ENCODE measurements at regions not wholly inside any gene's neighbourhood (a gene's known extent, or its start where the extent isn't known, plus 50 kb on each side); places are given as distances from the start of the nearest gene placed in this dataset.

GRCh38 chr11:92775003-92775676, 194.3 kb upstream of the MTNR1B start:
- H3K4me2 ChIP-seq (ENCODE audit: low read length), result no peak overlapping the region
- no peak for DNase-seq
- no peak overlapping the region for H3K4ac ChIP-seq (ENCODE audit: low read depth, low read length)
- H3K9ac ChIP-seq (ENCODE audit: low read length), result no peak overlapping the region
- H3K4me1 ChIP-seq (ENCODE audit: control insufficient read depth in 1 of 2, insufficient read depth in 2 of 2, low read length in 2 of 2), result no peaks in the 10 kb centered on the region
- no peak overlapping the region for H4K91ac ChIP-seq (ENCODE audit: low read depth, low read length)
- H3K18ac ChIP-seq (ENCODE audit: low read length), result no peak overlapping the region
- WGBS (ENCODE audit: extremely low coverage, insufficient coverage, insufficient read length), result no CpG with 5 or more reads among the region's 2 CpGs
- no peak overlapping the region for H2BK12ac ChIP-seq (ENCODE audit: low read length)
- no peak overlapping the region for H2BK5ac ChIP-seq (ENCODE audit: low read depth, low read length, poor library complexity)
- no peak overlapping the region for H2AFZ ChIP-seq (ENCODE audit: insufficient read depth, low read length, poor library complexity)
- H2AK5ac ChIP-seq (ENCODE audit: low read length), result no peak overlapping the region
- H3K23ac ChIP-seq (ENCODE audit: low read length), result no peak overlapping the region
- no peak overlapping the region for H2BK120ac ChIP-seq (ENCODE audit: insufficient read depth, low read length, poor library complexity)
- H3K27me3 ChIP-seq (ENCODE audit: insufficient read depth, low read length), result no peaks in the 10 kb centered on the region
- no peaks in the 10 kb centered on the region for H3K36me3 ChIP-seq (ENCODE audit: control insufficient read depth in 1 of 2, insufficient read depth in 2 of 2, low read length in 2 of 2)
- H4K8ac ChIP-seq (ENCODE audit: low read depth, low read length), result no peak overlapping the region
- H3K79me2 ChIP-seq (ENCODE audit: control insufficient read depth, insufficient read depth, low read length, poor library complexity), result no peaks in the 10 kb centered on the region
- H3K27ac ChIP-seq (ENCODE audit: low read depth, low read length), result no peak overlapping the region
- H3K4me3 ChIP-seq (ENCODE audit: low read depth, low read length), result no peak overlapping the region
- H3K9me3 ChIP-seq (ENCODE audit: insufficient read depth, low read depth, low read length), result no peaks in the 10 kb centered on the region
- H3K79me1 ChIP-seq (ENCODE audit: low read length), result no peaks in the 10 kb centered on the region
- H3K14ac ChIP-seq (ENCODE audit: low read length), result no peak overlapping the region
- no peak overlapping the region for H4K12ac ChIP-seq (ENCODE audit: low read depth, low read length)

GRCh38 chr11:92776676-92777075, 192.8 kb upstream of the MTNR1B start:
- Histone ChIP-seq H3K9me3 (ENCODE audit: insufficient read depth, low read depth, low read length) (no peaks in the 10 kb centered on the region), H2BK5ac (ENCODE audit: low read depth, low read length, poor library complexity) (no peak overlapping the region), H4K8ac (ENCODE audit: low read depth, low read length) (no peak overlapping the region), H3K27ac (ENCODE audit: low read depth, low read length) (no peak overlapping the region), H3K4ac (ENCODE audit: low read depth, low read length) (no peak overlapping the region), H3K14ac (ENCODE audit: low read length) (no peak overlapping the region), H2BK12ac (ENCODE audit: low read length) (no peak overlapping the region), H3K27me3 (ENCODE audit: insufficient read depth, low read length) (no peaks in the 10 kb centered on the region), H2AK5ac (ENCODE audit: low read length) (no peak overlapping the region), H3K4me2 (ENCODE audit: low read length) (no peak overlapping the region), H4K12ac (ENCODE audit: low read depth, low read length) (no peak overlapping the region), H2AFZ (ENCODE audit: insufficient read depth, low read length, poor library complexity) (no peak overlapping the region), H3K18ac (ENCODE audit: low read length) (no peak overlapping the region), H3K4me1 (ENCODE audit: control insufficient read depth in 1 of 2, insufficient read depth in 2 of 2, low read length in 2 of 2) (no peaks in the 10 kb centered on the region), H3K4me3 (ENCODE audit: low read depth, low read length) (no peak overlapping the region), H3K23ac (ENCODE audit: low read length) (no peak overlapping the region), H2BK120ac (ENCODE audit: insufficient read depth, low read length, poor library complexity) (no peak overlapping the region), H4K91ac (ENCODE audit: low read depth, low read length) (no peak overlapping the region), H3K9ac (ENCODE audit: low read length) (no peak overlapping the region), H3K79me1 (ENCODE audit: low read length) (no peaks in the 10 kb centered on the region), H3K79me2 (ENCODE audit: control insufficient read depth, insufficient read depth, low read length, poor library complexity) (no peaks in the 10 kb centered on the region), H3K36me3 (ENCODE audit: control insufficient read depth in 1 of 2, insufficient read depth in 2 of 2, low read length in 2 of 2) (no peaks in the 10 kb centered on the region)
- WGBS (ENCODE audit: extremely low coverage, insufficient coverage, insufficient read length), result no CpG with 5 or more reads among the region's 2 CpGs
- DNase-seq, result no peak

- Histone ChIP-seq H3K4me2 (ENCODE audit: low read length) (no peak overlapping the region), H3K79me1 (ENCODE audit: low read length) (no peaks in the 10 kb centered on the region), H4K12ac (ENCODE audit: low read depth, low read length) (no peak overlapping the region), H3K9ac (ENCODE audit: low read length) (no peak overlapping the region), H4K8ac (ENCODE audit: low read depth, low read length) (no peak overlapping the region), H3K18ac (ENCODE audit: low read length) (no peak overlapping the region), H3K4me3 (ENCODE audit: low read depth, low read length) (no peak overlapping the region), H3K27ac (ENCODE audit: low read depth, low read length) (no peak overlapping the region), H3K23ac (ENCODE audit: low read length) (no peak overlapping the region), H3K36me3 (ENCODE audit: control insufficient read depth in 1 of 2, insufficient read depth in 2 of 2, low read length in 2 of 2) (no peaks in the 10 kb centered on the region), H2AK5ac (ENCODE audit: low read length) (no peak overlapping the region), H3K27me3 (ENCODE audit: insufficient read depth, low read length) (no peaks in the 10 kb centered on the region), H3K4me1 (ENCODE audit: control insufficient read depth in 1 of 2, insufficient read depth in 2 of 2, low read length in 2 of 2) (no peaks in the 10 kb centered on the region), H3K79me2 (ENCODE audit: control insufficient read depth, insufficient read depth, low read length, poor library complexity) (no peaks in the 10 kb centered on the region), H4K91ac (ENCODE audit: low read depth, low read length) (no peak overlapping the region), H3K9me3 (ENCODE audit: insufficient read depth, low read depth, low read length) (no peaks in the 10 kb centered on the region), H3K14ac (ENCODE audit: low read length) (no peak overlapping the region), H2BK120ac (ENCODE audit: insufficient read depth, low read length, poor library complexity) (no peak overlapping the region), H3K4ac (ENCODE audit: low read depth, low read length) (no peak overlapping the region), H2AFZ (ENCODE audit: insufficient read depth, low read length, poor library complexity) (no peak overlapping the region), H2BK12ac (ENCODE audit: low read length) (no peak overlapping the region), H2BK5ac (ENCODE audit: low read depth, low read length, poor library complexity) (no peak overlapping the region)
- DNase-seq, result no peak
- no CpG with 5 or more reads among the region's 5 CpGs for WGBS (ENCODE audit: extremely low coverage, insufficient coverage, insufficient read length)
These were observed 189.7 kb upstream of the MTNR1B start for GRCh38 chr11:92779746-92780145.

GRCh38 chr11:92781151-92781550, 188.3 kb upstream of the MTNR1B start:
- H3K79me2 ChIP-seq (ENCODE audit: control insufficient read depth, insufficient read depth, low read length, poor library complexity), result no peaks in the 10 kb centered on the region
- no peak overlapping the region for H2AK5ac ChIP-seq (ENCODE audit: low read length)
- H4K8ac ChIP-seq (ENCODE audit: low read depth, low read length), result no peak overlapping the region
- H3K4me2 ChIP-seq (ENCODE audit: low read length), result no peak overlapping the region
- no peaks in the 10 kb centered on the region for H3K36me3 ChIP-seq (ENCODE audit: control insufficient read depth in 1 of 2, insufficient read depth in 2 of 2, low read length in 2 of 2)
- H3K9me3 ChIP-seq (ENCODE audit: insufficient read depth, low read depth, low read length), result no peaks in the 10 kb centered on the region
- no CpG with 5 or more reads among the region's 8 CpGs for WGBS (ENCODE audit: extremely low coverage, insufficient coverage, insufficient read length)
- no peak overlapping the region for H2BK12ac ChIP-seq (ENCODE audit: low read length)
- no peak overlapping the region for H3K4me3 ChIP-seq (ENCODE audit: low read depth, low read length)
- no peak overlapping the region for H3K23ac ChIP-seq (ENCODE audit: low read length)
- no peak overlapping the region for H2AFZ ChIP-seq (ENCODE audit: insufficient read depth, low read length, poor library complexity)
- no peak overlapping the region for H3K4ac ChIP-seq (ENCODE audit: low read depth, low read length)
- H3K4me1 ChIP-seq (ENCODE audit: control insufficient read depth in 1 of 2, insufficient read depth in 2 of 2, low read length in 2 of 2), result no peaks in the 10 kb centered on the region
- no peak overlapping the region for H3K9ac ChIP-seq (ENCODE audit: low read length)
- no peak overlapping the region for H3K18ac ChIP-seq (ENCODE audit: low read length)
- no peak for DNase-seq
- H3K79me1 ChIP-seq (ENCODE audit: low read length), result no peaks in the 10 kb centered on the region
- H2BK120ac ChIP-seq (ENCODE audit: insufficient read depth, low read length, poor library complexity), result no peak overlapping the region
- H3K14ac ChIP-seq (ENCODE audit: low read length), result no peak overlapping the region
- H4K12ac ChIP-seq (ENCODE audit: low read depth, low read length), result no peak overlapping the region
- no peak overlapping the region for H4K91ac ChIP-seq (ENCODE audit: low read depth, low read length)
- no peak overlapping the region for H3K27ac ChIP-seq (ENCODE audit: low read depth, low read length)
- H3K27me3 ChIP-seq (ENCODE audit: insufficient read depth, low read length), result no peaks in the 10 kb centered on the region
- H2BK5ac ChIP-seq (ENCODE audit: low read depth, low read length, poor library complexity), result no peak overlapping the region

All from trophoblast cell (in vitro differentiated cells and primary cell).